PC-9 (cell line): ENCODE measurements at regions not wholly inside any gene's neighbourhood (a gene's known extent, or its start where the extent isn't known, plus 50 kb on each side); places are given as distances from the start of the nearest gene placed in this dataset.

Experiments
- BruUV-seq: library from RNA; stranded (reverse); fragments of 400-500 nt; replicated peaks from 2 replicates; lab custom pipeline; 2021; lab: Mats Ljungman, UMichigan
- CTCF ChIA-PET: fragments of 300-600 bp; sonication (Branson Sonifier 250); formaldehyde crosslinking; loops from one replicate; lab custom pipeline; 2022; ENCODE audit warnings: antibody characterized with exemption; lab: Charles Lee
- POLR2A ChIA-PET: fragments of 300-600 bp; sonication (Branson Sonifier 250); formaldehyde crosslinking; loops from one replicate; lab custom pipeline; 2022; ENCODE audit warnings: antibody characterized with exemption; ENCODE audit not compliant: unreplicated experiment; lab: Charles Lee
- DNase-seq, 2 experiments: peaks; one replicate each; pipeline versions ENCODE4 v3.0.0 to v3.0.0-alpha.2; 2015 to 2022; ENCODE audit warnings: mixed read lengths in 1 of 2
- H2AFZ ChIP-seq: fragments of 200-600 bp; sonication (generic); 2 replicates; pipeline ENCODE4 v1.8.1; 2017; ENCODE audit warnings: antibody characterized with exemption
- H3F3A ChIP-seq: fragments of 200-600 bp; sonication (generic); 2 replicates; pipeline ENCODE4 v1.8.1; 2017; ENCODE audit warnings: antibody characterized with exemption, mild to moderate bottlenecking, low read depth; ENCODE audit not compliant: insufficient read depth
- H3K27ac ChIP-seq: fragments of 200-600 bp; sonication (generic); 2 replicates; pipeline ENCODE4 v1.6.1; 2016; ENCODE audit warnings: mixed run types
- H3K27me3 ChIP-seq: fragments of 200-600 bp; sonication (generic); 2 replicates; pipeline ENCODE4 v1.6.1; 2016; ENCODE audit warnings: low read depth, mixed run types; ENCODE audit not compliant: insufficient read depth
- H3K36me3 ChIP-seq: fragments of 200-600 bp; sonication (generic); 2 replicates; pipeline ENCODE4 v1.6.1; 2016; ENCODE audit warnings: low read depth, mixed run types
- H3K4me1 ChIP-seq: fragments of 200-600 bp; sonication (generic); replicated peaks from 2 replicates; pipeline ENCODE4 v1.6.1; 2016; ENCODE audit warnings: mixed run types; ENCODE audit not compliant: insufficient read depth
- H3K4me2 ChIP-seq: fragments of 200-600 bp; sonication (generic); 2 replicates; pipeline ENCODE4 v1.6.1; 2017; ENCODE audit warnings: mixed run types
- H3K4me3 ChIP-seq: fragments of 200-600 bp; sonication (generic); 2 replicates; pipeline ENCODE4 v1.6.1; 2016; ENCODE audit warnings: mixed run types
- H3K79me2 ChIP-seq: fragments of 200-600 bp; sonication (generic); 2 replicates; pipeline ENCODE4 v1.6.1; 2017; ENCODE audit warnings: low read depth, mixed run types
- H3K9me2 ChIP-seq: fragments of 200-600 bp; sonication (generic); 2 replicates; pipeline ENCODE4 v1.8.1; 2017; ENCODE audit warnings: mild to moderate bottlenecking; ENCODE audit not compliant: insufficient read depth
- H3K9me3 ChIP-seq: fragments of 200-600 bp; sonication (generic); 2 replicates; pipeline ENCODE4 v1.8.1; 2016; ENCODE audit warnings: low read depth; ENCODE audit not compliant: insufficient read depth
- H4K20me1 ChIP-seq: fragments of 200-600 bp; sonication (generic); 2 replicates; pipeline ENCODE4 v1.8.1; 2017; ENCODE audit not compliant: insufficient read depth
- EZH2 ChIP-seq: fragments of 200-600 bp; sonication (generic); IDR thresholded peaks from 2 replicates; pipeline ENCODE4 v1.8.0; 2017; ENCODE audit warnings: antibody characterized with exemption, low read depth
- intact Hi-C: fragments of 100-400 bp; cut with micrococcal nuclease; formaldehyde crosslinking; loops from one replicate; pipeline ENCODE4 v1.10.0; 2022; ENCODE audit not compliant: unreplicated experiment
- TF ChIP-seq, protein P1 (sequence below): fragments of 200-600 bp; sonication (generic); conservative IDR thresholded peaks from 2 replicates; pipeline ENCODE4 v1.6.1; 2017; ENCODE audit warnings: mixed run types, antibody characterized with exemption, mild to moderate bottlenecking, moderate library complexity

DNA sequence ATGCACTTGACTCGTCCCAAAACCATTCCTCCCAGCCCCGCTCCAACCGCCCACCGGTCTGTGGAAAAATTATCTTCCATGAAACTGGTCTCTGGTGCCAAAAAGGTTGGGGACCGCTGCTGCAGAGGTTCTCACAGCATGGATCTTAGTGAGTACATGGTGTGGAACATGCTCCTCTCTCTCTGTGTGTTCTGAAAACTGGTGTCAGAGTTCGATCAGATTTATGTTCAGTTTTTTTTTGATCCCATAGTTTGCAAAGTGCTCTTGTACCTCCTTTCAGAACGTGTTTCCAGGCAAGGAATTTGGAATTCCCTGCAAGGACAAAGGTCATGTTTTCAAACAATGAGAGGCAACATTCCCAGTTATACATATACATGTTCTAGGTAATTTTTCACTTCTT is 61.2 kb upstream of the FAM171A1 start:
- Histone ChIP-seq H3F3A (no peaks in the 10 kb centered on the region), H3K4me2 (no peak overlapping the region), H3K36me3 (no peaks in the 10 kb centered on the region), H3K9me3 (no peaks in the 10 kb centered on the region), H3K4me1 (no peaks in the 10 kb centered on the region), H3K79me2 (no peaks in the 10 kb centered on the region), H4K20me1 (no peaks in the 10 kb centered on the region), H3K27ac (no peak overlapping the region), H2AFZ (no peak overlapping the region), H3K27me3 (no peaks in the 10 kb centered on the region), H3K4me3 (no peak overlapping the region), H3K9me2 (no peaks in the 10 kb centered on the region)
- intact Hi-C loops: loop anchor here (5.0 to 10.0 kb wide), 3 partner anchors 293 to 1345 kb away; no protein-coding TSS in a partner anchor
- BruUV-seq: no TSS peak
- TF ChIP-seq EZH2: no peak
- TF ChIP-seq, protein P1, sequence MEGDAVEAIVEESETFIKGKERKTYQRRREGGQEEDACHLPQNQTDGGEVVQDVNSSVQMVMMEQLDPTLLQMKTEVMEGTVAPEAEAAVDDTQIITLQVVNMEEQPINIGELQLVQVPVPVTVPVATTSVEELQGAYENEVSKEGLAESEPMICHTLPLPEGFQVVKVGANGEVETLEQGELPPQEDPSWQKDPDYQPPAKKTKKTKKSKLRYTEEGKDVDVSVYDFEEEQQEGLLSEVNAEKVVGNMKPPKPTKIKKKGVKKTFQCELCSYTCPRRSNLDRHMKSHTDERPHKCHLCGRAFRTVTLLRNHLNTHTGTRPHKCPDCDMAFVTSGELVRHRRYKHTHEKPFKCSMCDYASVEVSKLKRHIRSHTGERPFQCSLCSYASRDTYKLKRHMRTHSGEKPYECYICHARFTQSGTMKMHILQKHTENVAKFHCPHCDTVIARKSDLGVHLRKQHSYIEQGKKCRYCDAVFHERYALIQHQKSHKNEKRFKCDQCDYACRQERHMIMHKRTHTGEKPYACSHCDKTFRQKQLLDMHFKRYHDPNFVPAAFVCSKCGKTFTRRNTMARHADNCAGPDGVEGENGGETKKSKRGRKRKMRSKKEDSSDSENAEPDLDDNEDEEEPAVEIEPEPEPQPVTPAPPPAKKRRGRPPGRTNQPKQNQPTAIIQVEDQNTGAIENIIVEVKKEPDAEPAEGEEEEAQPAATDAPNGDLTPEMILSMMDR: no peak
- ChIA-PET POLR2A (no interaction called here), CTCF (no interaction called here)
- no peak for DNase-seq

DNA sequence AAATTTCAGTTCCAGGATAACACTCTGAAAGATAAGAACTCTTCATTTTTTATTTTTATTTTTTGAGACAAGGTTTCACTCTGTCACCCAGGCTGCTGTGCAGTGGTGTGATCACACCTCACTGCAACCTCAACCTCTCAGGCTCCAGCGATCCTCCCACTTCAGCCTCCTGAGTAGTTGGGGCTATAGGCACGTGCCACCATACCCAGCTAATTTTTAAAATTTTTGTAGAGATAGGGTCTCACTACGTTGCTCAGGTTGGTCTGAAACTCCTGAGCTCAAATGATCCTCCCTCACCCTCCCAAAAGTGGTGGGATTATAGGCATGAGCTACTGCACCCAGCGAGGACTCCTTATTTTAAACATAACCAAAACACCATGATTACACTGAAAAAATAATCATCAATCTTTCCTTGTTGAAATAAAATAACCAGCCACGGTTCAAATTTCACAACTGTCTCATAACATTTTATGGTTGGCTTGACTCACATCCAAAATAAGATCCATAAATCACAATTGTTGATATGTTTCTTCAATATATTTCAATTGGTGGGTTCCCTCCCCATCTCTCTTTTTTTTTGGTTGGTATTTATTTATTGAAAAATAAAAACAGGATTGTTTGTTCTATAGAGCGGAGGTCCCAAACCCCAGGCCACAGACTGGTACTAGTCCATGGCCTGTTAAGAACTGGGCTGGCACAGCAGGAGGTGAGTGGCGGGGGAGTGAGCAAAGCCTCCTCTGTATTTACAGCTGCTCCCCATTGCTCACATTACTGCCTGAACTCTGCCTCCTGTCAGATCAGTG is 60.1 kb upstream of the FAM171A1 start:
- no peaks in the 10 kb centered on the region for H3K79me2 ChIP-seq
- CTCF ChIA-PET: interaction anchor here (0.7 kb wide), 1 partner anchor 109 kb away, joined by 3 read pairs; no protein-coding TSS in a partner anchor
- no peaks in the 10 kb centered on the region for H3K9me2 ChIP-seq
- intact Hi-C loops: loop anchor here (5.0 to 10.0 kb wide), 3 partner anchors 294 to 1346 kb away; no protein-coding TSS in a partner anchor
- POLR2A ChIA-PET: no interaction called here
- H2AFZ ChIP-seq: no peak overlapping the region
- no peaks in the 10 kb centered on the region for H3K4me1 ChIP-seq
- TF ChIP-seq EZH2: no peak
- TF ChIP-seq, protein P1: no peak
- no peaks in the 10 kb centered on the region for H3K36me3 ChIP-seq
- DNase-seq: no peak
- H3K9me3 ChIP-seq: no peaks in the 10 kb centered on the region
- no peak overlapping the region for H3K27ac ChIP-seq
- H3K4me3 ChIP-seq: no peak overlapping the region
- no peaks in the 10 kb centered on the region for H3F3A ChIP-seq
- H4K20me1 ChIP-seq: no peaks in the 10 kb centered on the region
- no peak overlapping the region for H3K4me2 ChIP-seq
- BruUV-seq: no TSS peak
- H3K27me3 ChIP-seq: no peaks in the 10 kb centered on the region; the same call in 1 of the 2 replicates

DNA sequence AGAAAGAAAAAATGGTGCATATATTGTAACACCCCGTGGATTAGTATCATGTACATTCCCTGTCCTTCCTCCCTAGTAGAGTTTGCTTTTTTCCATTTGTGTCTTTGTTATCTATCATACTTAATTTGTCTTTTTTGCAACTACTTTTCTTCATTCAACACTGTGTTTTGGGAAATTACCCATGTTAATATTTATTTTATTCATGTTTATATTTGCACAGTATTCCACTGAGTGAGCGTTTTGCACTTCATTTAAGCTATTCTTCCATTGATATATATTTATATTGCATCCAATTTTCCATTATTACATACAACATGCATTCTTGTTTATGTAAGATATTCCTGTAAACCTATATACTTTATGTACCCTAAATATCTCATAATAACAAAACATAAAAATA is 57.6 kb upstream of the FAM171A1 start:
- H3K79me2 ChIP-seq: no peaks in the 10 kb centered on the region
- H3K27me3 ChIP-seq: no peaks in the 10 kb centered on the region; the same call in 1 of the 2 replicates
- intact Hi-C loops: no loop called here
- ChIA-PET CTCF (interaction anchor here (0.6 kb wide), 1 partner anchor 1828 kb away, joined by 3 read pairs; no protein-coding TSS in a partner anchor), POLR2A (no interaction called here)
- H4K20me1 ChIP-seq: no peaks in the 10 kb centered on the region
- H3K4me1 ChIP-seq: no peaks in the 10 kb centered on the region
- H3K27ac ChIP-seq: no peak overlapping the region
- H3K4me3 ChIP-seq: no peak overlapping the region
- no peak overlapping the region for H2AFZ ChIP-seq
- TF ChIP-seq EZH2: no peak
- TF ChIP-seq, protein P1: no peak
- no peaks in the 10 kb centered on the region for H3K9me3 ChIP-seq
- no peaks in the 10 kb centered on the region for H3F3A ChIP-seq
- H3K9me2 ChIP-seq: no peaks in the 10 kb centered on the region
- DNase-seq: no peak
- no peak overlapping the region for H3K4me2 ChIP-seq
- BruUV-seq: no TSS peak
- no peaks in the 10 kb centered on the region for H3K36me3 ChIP-seq
